HEK293 (cell line): ENCODE measurements at regions not wholly inside any gene's neighbourhood (a gene's known extent, or its start where the extent isn't known, plus 50 kb on each side); places are given as distances from the start of the nearest gene placed in this dataset.

Experiments
- CTCF ChIA-PET: fragments of 350-600 bp; formaldehyde crosslinking; extraction: SDS; loops from one replicate; lab custom pipeline; 2021; ENCODE audit warnings: antibody characterized with exemption; lab: Yijun Ruan, JAX
- POLR2A ChIA-PET: fragments of 300-600 bp; formaldehyde crosslinking; extraction: SDS; loops from one replicate; lab custom pipeline; 2020; ENCODE audit warnings: antibody characterized with exemption, inconsistent platforms; lab: Yijun Ruan, JAX
- H3K27ac ChIP-seq: fragments of 200-500 bp; sonication (Bioruptor generic); 2 replicates; pipeline ENCODE4 v1.5.1; 2014; ENCODE audit warnings: low read depth, low read length, control low read depth, inconsistent platforms; ENCODE audit errors: extremely low read depth
- H3K36me3 ChIP-seq, 2 experiments: fragments of 200-500 bp in 1 of 2; sonication (Bioruptor generic) in 1 of 2; 1 replicate in 1 of 2; 2 replicates in 1 of 2; pipeline ENCODE4 v1.5.1; 2014 to 2017; ENCODE audit warnings: inconsistent platforms in 2 of 2, low read length in 2 of 2; ENCODE audit not compliant: control insufficient read depth in 2 of 2, insufficient read depth in 1 of 2
- H3K4me1 ChIP-seq: fragments of 200-500 bp; sonication (Bioruptor generic); 2 replicates; pipeline ENCODE4 v1.5.1; 2014; ENCODE audit warnings: mild to moderate bottlenecking, low read length, inconsistent platforms; ENCODE audit not compliant: control insufficient read depth, insufficient read depth
- H3K4me3 ChIP-seq: 2 replicates; pipeline ENCODE4 v1.5.1; 2011; ENCODE audit warnings: low read depth, mild to moderate bottlenecking, control low read depth, low read length, moderate library complexity
- H3K9me3 ChIP-seq: fragments of 200-500 bp; sonication (Bioruptor generic); 2 replicates; pipeline ENCODE4 v1.5.1; 2014; ENCODE audit warnings: low read depth, low read length, inconsistent platforms; ENCODE audit not compliant: control insufficient read depth, insufficient read depth
- CTCF ChIP-seq: fragments of 450-650 bp; formaldehyde crosslinking; IDR thresholded peaks from 2 replicates; pipeline ENCODE4 v1.5.1; 2016; ENCODE audit warnings: missing biosample characterization, missing genetic modification characterization
- HIC1 ChIP-seq: fragments of 450-650 bp; formaldehyde crosslinking; IDR thresholded peaks from 2 replicates; pipeline ENCODE4 v1.5.1; 2016; ENCODE audit warnings: missing biosample characterization, missing genetic modification characterization
- KLF10 ChIP-seq: fragments of 450-650 bp; IDR thresholded peaks from 2 replicates; pipeline ENCODE4 v1.5.1; 2018; ENCODE audit warnings: missing biosample characterization, mild to moderate bottlenecking, missing genetic modification characterization
- PRDM2 ChIP-seq: fragments of 450-650 bp; formaldehyde crosslinking; IDR thresholded peaks from 2 replicates; pipeline ENCODE4 v1.5.1; 2016; ENCODE audit warnings: missing biosample characterization, missing genetic modification characterization, borderline replicate concordance
- ZBTB21 ChIP-seq: fragments of 450-650 bp; formaldehyde crosslinking; IDR thresholded peaks from 2 replicates; pipeline ENCODE4 v1.5.1; 2017; ENCODE audit warnings: missing biosample characterization, missing genetic modification characterization
- ZNF10 ChIP-seq: fragments of 450-650 bp; formaldehyde crosslinking; IDR thresholded peaks from 2 replicates; pipeline ENCODE4 v1.5.1; 2017; ENCODE audit warnings: missing biosample characterization, missing genetic modification characterization
- ZNF175 ChIP-seq: fragments of 450-650 bp; formaldehyde crosslinking; IDR thresholded peaks from 2 replicates; pipeline ENCODE4 v1.5.1; 2016; ENCODE audit warnings: missing biosample characterization, missing genetic modification characterization
- ZNF311 ChIP-seq: fragments of 450-650 bp; formaldehyde crosslinking; IDR thresholded peaks from 2 replicates; pipeline ENCODE4 v1.5.1; 2017; ENCODE audit warnings: missing biosample characterization, missing genetic modification characterization, borderline replicate concordance
- ZNF394 ChIP-seq: fragments of 450-650 bp; formaldehyde crosslinking; IDR thresholded peaks from 2 replicates; pipeline ENCODE4 v1.5.1; 2016; ENCODE audit warnings: missing biosample characterization, missing genetic modification characterization, mild to moderate bottlenecking, moderate library complexity, borderline replicate concordance
- ZNF514 ChIP-seq: fragments of 450-650 bp; formaldehyde crosslinking; IDR thresholded peaks from 2 replicates; pipeline ENCODE4 v1.5.1; 2016; ENCODE audit warnings: missing biosample characterization, missing genetic modification characterization
- ZNF518A ChIP-seq: fragments of 450-650 bp; formaldehyde crosslinking; conservative IDR thresholded peaks from 2 replicates; pipeline ENCODE4 v1.5.1; 2016; ENCODE audit warnings: low read depth, missing biosample characterization, missing genetic modification characterization
- ZNF571 ChIP-seq: fragments of 450-650 bp; formaldehyde crosslinking; IDR thresholded peaks from 2 replicates; pipeline ENCODE4 v1.5.0; 2017; ENCODE audit warnings: missing biosample characterization, missing genetic modification characterization
- ZNF600 ChIP-seq: fragments of 450-650 bp; formaldehyde crosslinking; IDR thresholded peaks from 2 replicates; pipeline ENCODE4 v1.5.1; 2016; ENCODE audit warnings: missing biosample characterization, missing genetic modification characterization
- ZNF639 ChIP-seq: fragments of 450-650 bp; formaldehyde crosslinking; IDR thresholded peaks from 2 replicates; pipeline ENCODE4 v1.5.1; 2016; ENCODE audit warnings: missing biosample characterization, missing genetic modification characterization
- ZNF792 ChIP-seq: fragments of 450-650 bp; formaldehyde crosslinking; IDR thresholded peaks from 2 replicates; pipeline ENCODE4 v1.5.1; 2016; ENCODE audit warnings: missing biosample characterization, missing genetic modification characterization
- TF ChIP-seq, protein P1 (sequence below): sonication (generic); formaldehyde crosslinking; IDR thresholded peaks from 2 replicates; pipeline ENCODE4 v1.8.1; 2022; ENCODE audit warnings: mild to moderate bottlenecking, moderate library complexity, missing genetic modification reagents

DNA sequence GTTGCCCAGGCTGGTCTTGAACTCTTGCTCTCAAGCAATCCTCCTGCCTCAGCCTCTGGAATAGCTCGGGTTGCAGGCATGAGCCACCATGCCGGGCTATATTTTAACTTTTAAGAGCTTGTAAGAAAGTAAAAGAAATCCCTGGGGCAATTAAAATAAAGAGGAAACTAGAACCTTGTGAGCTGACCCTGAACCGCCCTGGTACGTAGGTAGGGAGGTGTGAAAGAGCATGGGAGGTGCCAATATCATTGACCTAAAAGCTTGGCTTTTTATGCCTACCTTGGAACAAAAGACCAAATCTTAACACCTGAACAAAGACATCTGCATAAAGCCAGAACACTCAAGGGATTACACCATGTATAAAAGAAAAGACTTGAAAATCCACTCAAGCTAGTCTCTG is 595.1 kb downstream of the SOX6 start:
- no peak overlapping the region for H3K4me3 ChIP-seq
- no peaks in the 10 kb centered on the region for H3K9me3 ChIP-seq
- H3K36me3 ChIP-seq: no peaks in the 10 kb centered on the region
- ChIA-PET POLR2A (no interaction called here), CTCF (interaction anchor here (1.6 kb wide), 1 partner anchor 11 kb away, joined by 5 read pairs; no protein-coding TSS in a partner anchor)
- no peaks in the 10 kb centered on the region for H3K4me1 ChIP-seq
- H3K27ac ChIP-seq: no peak overlapping the region
- no peak for TF ChIP-seq PRDM2
- no peak for TF ChIP-seq ZNF175 (tag by site-specific recombination)
- no peak for TF ChIP-seq ZNF394 (tag by site-specific recombination)
- no peak for TF ChIP-seq ZNF571 (tag by site-specific recombination)
- TF ChIP-seq CTCF (tag by site-specific recombination): no peak
- no peak for TF ChIP-seq ZNF311 (tag by site-specific recombination)
- no peak for TF ChIP-seq ZNF792 (tag by site-specific recombination)
- no peak for TF ChIP-seq ZBTB21
- TF ChIP-seq ZNF600: no peak
- TF ChIP-seq ZNF514 (tag by site-specific recombination): no peak
- TF ChIP-seq ZNF639 (tag by site-specific recombination): no peak
- TF ChIP-seq ZNF10 (tag by site-specific recombination): no peak
- TF ChIP-seq HIC1 (tag by site-specific recombination): no peak
- no peak for TF ChIP-seq ZNF518A (tag by site-specific recombination)
- TF ChIP-seq, protein P1, sequence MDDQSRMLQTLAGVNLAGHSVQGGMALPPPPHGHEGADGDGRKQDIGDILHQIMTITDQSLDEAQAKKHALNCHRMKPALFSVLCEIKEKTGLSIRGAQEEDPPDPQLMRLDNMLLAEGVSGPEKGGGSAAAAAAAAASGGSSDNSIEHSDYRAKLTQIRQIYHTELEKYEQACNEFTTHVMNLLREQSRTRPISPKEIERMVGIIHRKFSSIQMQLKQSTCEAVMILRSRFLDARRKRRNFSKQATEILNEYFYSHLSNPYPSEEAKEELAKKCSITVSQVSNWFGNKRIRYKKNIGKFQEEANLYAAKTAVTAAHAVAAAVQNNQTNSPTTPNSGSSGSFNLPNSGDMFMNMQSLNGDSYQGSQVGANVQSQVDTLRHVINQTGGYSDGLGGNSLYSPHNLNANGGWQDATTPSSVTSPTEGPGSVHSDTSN (CRISPR knock-in tag): no peak
- no peak for TF ChIP-seq KLF10 (tag by site-specific recombination)
